ENCODE measurements at regions not wholly inside any gene's neighbourhood (a gene's known extent, or its start where the extent isn't known, plus 50 kb on each side); places are given as distances from the start of the nearest gene placed in this dataset.

DNA sequence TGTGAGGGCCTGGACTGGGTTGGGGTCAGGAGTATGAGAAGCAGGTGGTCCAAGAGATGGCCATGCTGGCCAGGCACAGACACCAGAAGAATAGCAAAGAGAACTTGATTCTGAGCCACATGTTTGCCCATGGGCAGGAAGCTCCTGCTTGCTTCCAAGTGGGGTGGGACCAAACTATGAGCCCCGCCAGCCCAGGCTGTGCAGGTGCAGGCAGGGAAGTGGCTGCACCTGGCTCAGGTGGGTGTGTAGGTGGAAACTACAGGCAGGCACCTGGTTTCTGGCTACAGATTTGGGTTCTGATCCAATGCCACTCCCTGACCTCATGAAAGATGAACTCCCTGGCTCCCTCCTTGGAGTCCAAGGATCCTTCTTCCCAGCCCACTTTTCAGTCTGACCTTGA lies 207.9 kb upstream of the KLF3 start:
- TF ChIP-seq, protein P1, sequence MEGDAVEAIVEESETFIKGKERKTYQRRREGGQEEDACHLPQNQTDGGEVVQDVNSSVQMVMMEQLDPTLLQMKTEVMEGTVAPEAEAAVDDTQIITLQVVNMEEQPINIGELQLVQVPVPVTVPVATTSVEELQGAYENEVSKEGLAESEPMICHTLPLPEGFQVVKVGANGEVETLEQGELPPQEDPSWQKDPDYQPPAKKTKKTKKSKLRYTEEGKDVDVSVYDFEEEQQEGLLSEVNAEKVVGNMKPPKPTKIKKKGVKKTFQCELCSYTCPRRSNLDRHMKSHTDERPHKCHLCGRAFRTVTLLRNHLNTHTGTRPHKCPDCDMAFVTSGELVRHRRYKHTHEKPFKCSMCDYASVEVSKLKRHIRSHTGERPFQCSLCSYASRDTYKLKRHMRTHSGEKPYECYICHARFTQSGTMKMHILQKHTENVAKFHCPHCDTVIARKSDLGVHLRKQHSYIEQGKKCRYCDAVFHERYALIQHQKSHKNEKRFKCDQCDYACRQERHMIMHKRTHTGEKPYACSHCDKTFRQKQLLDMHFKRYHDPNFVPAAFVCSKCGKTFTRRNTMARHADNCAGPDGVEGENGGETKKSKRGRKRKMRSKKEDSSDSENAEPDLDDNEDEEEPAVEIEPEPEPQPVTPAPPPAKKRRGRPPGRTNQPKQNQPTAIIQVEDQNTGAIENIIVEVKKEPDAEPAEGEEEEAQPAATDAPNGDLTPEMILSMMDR (IDR thresholded peaks at IDR 0.05; ENCODE audit: low read depth, low read length, missing control alignments), result no peak
- H3K4me3 ChIP-seq (ENCODE audit: low read depth, low read length), result no peak overlapping the region
- no peak for DNase-seq (ENCODE audit: low read depth)

GRCh38 chr4:38461342-38461741 lies 202.7 kb upstream of the KLF3 start:
- TF ChIP-seq, protein P1 (IDR thresholded peaks at IDR 0.05; ENCODE audit: low read depth, low read length, missing control alignments), result no peak
- DNase-seq (ENCODE audit: low read depth), result no peak

DNA sequence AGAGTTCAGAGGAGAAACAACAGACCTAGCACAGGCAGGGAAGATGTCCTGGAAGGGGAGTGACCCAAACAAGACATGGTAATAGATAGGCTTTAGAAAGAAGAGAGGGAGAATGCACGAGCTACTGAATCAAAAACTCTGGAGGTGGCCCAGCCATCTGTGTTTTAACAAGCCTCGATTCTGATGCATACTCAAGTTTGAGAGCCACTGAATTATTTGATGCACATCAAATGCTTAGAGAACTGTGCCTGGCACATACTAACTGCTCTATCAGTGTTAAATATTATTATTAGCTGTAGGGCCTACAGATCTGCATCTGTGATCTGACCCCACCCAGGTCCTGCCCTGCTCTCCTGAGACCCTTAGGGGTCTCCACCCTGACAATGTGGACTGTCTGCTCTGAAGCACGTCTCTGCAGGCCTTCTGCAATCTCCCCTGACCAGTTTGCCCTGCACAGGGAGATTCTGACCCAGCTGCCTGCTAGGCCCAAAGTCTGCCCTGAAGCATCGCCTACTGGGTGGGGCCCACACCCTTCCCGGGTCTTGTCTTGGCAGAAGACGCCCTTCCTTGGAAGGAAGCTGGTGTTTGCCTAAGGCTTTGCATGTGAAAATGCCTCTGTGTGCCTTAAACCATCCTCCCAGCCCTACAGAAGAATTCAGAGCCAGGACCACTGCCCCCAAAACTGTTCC lies 201.5 kb upstream of the KLF3 start:
- DNase-seq (ENCODE audit: low read depth), result no peak
- no peak overlapping the region for H3K4me3 ChIP-seq (ENCODE audit: low read depth, low read length)
- TF ChIP-seq, protein P1 (IDR thresholded peaks at IDR 0.05; ENCODE audit: low read depth, low read length, missing control alignments), result no peak

More at GRCh38 chr4:38461342-38461741, 202.7 kb upstream of the KLF3 start:
- no peak overlapping the region for H3K4me3 ChIP-seq (ENCODE audit: low read depth, low read length)

- TF ChIP-seq, protein P1 (IDR thresholded peaks at IDR 0.05; ENCODE audit: low read depth, low read length, missing control alignments), result no peak
Observed at GRCh38 chr4:38463268-38463958, 200.6 kb upstream of the KLF3 start.

DNA sequence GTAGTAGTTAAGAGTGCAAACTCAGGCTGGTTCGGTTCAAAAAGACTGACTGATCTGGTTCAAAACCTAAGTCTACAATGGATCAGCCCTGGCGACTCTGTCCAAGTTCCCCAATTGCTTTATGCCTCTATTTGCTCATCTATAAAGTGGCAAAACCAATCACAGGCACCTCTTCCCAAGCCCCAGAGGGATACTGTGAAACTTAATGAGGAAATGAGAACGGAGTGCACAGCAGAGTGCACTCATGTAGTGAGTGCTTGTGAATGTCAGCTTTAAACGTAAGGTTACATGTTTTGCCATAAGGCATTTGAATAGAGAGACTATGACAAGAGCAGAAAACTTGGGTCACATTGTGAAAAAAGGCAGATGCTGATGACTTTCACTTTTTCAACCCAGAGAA lies 199.7 kb upstream of the KLF3 start:
- DNase-seq (ENCODE audit: low read depth), result no peak
- no peak overlapping the region for H3K4me3 ChIP-seq (ENCODE audit: low read depth, low read length)
- TF ChIP-seq, protein P1 (IDR thresholded peaks at IDR 0.05; ENCODE audit: low read depth, low read length, missing control alignments), result no peak

More at GRCh38 chr4:38463268-38463958, 200.6 kb upstream of the KLF3 start:
- no peak overlapping the region for H3K4me3 ChIP-seq (ENCODE audit: low read depth, low read length)
- DNase-seq (ENCODE audit: low read depth), result no peak

- TF ChIP-seq, protein P1 (IDR thresholded peaks at IDR 0.05; ENCODE audit: low read depth, low read length, missing control alignments), result no peak
- no peak overlapping the region for H3K4me3 ChIP-seq (ENCODE audit: low read depth, low read length)
- no peak for DNase-seq (ENCODE audit: low read depth)
Observed at GRCh38 chr4:38466401-38466800, 197.6 kb upstream of the KLF3 start.
